AG08396 (cell line): ENCODE measurements at regions not wholly inside any gene's neighbourhood (a gene's known extent, or its start where the extent isn't known, plus 50 kb on each side); places are given as distances from the start of the nearest gene placed in this dataset.

Source experiments
- DNase-seq: peaks from one replicate; pipeline ENCODE4 v3.0.0; 2012; ENCODE audit warnings: low spot score, mixed read lengths

DNA sequence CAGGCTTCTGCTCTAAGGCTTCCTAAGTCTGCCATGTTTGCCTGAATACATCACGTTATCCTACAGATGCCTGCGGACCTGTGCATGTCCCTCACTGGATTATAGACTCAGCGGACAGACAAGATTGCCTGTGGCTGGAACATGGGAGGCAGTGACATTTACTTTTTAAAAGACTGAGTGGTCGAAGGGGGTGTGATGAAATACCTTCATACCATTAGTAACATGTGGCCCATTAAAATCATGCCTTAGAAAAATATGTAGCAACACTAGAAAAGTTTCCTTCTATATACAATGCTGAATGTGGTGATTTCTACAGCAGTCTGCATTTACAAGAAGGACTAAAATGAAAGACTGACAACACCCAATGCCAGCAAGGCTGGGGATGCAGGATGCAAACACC is 154.4 kb downstream of the ASB1 start:
- DNase-seq = no peak

DNA sequence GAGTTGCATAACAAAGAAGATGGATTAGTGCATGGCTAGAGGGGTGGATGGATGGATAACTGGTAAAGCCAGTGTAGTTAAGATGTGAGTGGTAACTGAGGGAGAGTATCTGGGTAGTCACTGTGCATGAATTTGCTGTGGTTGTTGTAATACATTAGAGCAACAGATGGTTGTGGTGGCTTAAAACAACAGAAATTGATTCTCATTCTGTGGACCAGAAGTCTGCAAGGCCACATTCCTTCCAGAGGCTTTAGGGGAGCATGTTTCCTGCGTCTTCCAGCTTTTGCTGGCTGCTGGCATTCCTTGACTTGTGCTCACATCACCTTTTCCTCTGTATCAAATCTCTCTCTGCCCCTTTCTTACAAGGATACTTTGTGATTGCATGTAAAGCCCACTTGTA is 155.4 kb downstream of the ASB1 start:
- peak; percentile 48 for DNase-seq

DNA sequence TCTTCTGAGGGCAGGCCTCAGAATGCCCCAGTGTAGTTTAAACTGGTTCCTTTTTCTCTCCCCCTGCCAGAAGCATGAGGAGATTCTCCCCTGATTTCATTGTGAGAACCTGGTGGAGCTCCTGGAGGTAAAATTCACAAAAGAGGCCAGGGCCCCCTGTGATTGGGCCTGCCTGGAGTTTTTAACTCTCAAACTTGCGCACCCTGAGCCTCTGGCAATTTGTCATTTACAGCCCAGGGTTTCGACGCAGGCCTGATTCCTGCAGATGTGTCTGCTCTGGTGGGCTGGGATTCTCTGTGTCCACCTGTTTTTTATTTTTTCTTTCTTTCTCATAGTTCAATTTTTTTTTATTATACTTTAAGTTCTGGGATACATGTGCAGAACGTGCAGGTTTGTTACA is 157.9 kb downstream of the ASB1 start:
- DNase-seq = no peak

GRCh38 chr2:238585836-238586821 is 159.4 kb downstream of the ASB1 start:
- DNase-seq = no peak

GRCh38 chr2:238586931-238587775 is 160.4 kb downstream of the ASB1 start:
- DNase-seq = no peak

DNA sequence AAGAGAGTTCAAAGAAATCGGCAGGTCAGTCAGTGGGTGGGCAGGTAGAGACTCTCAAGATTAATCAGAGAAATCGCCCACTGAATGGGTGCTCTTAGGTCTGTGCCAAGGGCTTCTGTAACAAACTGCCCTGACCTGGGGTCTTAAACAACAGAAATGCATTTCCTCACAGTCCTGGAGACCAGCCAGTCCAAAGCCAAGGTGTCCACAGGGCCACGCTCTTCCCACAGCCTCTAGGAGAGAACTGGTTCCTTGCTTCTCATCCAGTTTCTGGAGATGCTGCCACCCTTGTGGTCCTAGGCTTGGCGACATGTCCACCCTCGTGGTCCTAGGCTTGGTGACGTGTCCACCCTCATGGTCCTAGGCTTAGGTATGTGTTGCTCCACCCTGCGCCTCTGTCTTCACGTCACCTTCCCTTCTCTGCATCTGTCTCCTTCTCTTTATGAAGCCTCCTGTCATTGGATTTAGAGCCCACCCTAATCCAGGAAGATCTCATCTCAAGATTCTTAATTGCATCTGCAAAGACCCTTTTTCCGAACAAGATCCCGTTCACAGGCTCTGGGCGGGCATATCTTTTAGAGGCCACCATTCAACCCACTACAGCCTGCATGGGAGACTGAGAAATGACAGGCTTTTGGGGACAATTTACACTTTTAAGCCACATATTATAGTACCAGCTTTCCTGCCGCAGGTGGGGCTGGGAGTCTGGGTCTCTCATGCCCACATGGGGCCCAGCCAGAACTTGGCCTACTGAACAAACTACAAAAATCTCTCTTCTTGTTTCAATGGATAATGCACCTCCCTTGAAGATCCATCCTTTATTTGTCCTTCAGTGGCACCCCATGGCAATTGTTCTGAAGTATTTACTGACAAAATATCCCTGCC is 161.3 kb downstream of the ASB1 start:
- no peak for DNase-seq

- DNase-seq = no peak
Observed at GRCh38 chr2:238589591-238590460, 163.1 kb downstream of the ASB1 start.

GRCh38 chr2:238591732-238592131 is 165.0 kb downstream of the ASB1 start:
- no peak for DNase-seq

DNA sequence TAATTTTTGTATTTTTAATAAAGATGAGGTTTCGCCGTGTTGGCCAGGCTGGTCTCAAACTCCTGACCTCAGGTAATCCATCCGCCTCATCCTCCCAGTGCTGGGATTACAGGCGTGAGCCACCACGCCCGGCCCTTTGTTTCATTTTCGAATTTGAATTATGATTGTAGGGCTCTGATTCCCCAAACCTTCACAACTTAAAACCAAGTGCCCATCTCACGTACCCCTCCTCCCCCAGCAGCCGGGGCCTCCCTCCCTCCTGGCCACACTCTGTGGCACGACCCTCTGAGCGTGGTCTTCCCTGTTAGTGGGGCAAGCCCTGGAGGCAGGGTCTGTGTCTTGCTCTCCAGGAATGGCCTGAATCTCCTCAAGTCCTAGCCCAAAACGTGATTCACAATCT is 166.5 kb downstream of the ASB1 start:
- no peak for DNase-seq

- no peak for DNase-seq
Observed at GRCh38 chr2:238593678-238594077, 167.0 kb downstream of the ASB1 start.

DNA sequence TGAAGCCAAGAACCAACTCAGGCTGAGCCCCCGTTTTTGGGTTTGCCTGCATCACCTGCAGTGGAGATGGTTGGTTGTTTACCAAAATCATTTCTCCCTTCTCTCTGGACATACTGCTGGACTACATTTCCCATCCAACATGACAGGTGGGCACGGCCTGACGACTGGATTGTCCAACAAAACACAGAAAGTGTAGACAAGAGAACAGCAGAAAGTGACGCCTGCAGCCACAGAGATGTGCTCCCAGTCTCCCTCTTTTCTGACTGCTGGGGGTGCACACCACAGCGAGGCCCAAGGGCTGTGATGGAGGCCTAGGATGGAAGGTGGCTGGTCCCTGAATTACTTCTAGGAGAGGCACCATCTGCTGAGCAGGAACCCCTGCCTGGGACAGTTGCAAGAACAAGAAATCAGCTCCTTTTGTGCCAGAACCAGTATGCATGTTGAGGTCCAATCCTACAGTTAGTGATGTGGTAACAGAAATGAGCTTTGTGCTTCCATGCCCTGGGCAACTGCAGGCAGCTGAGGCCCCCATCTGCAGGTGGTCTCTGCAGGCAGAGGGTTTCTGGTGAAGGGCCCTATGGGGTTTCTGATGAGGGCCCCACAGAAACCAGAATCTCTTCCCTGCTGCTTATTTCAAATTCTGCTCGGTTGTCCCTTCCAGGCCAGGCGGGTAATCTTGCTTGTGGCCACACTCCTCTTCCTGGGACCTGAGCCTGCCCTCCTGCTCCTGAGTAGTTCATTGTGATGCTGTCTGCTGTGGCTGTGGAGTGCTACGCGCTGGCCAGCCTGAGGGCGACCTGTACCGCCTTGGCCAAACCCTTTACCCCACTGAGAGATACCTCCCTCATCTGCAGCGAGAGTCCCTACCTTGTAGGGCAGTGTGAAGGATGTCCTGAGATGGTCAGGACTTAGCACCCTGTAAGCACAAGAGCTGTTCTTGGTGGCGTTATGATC is 168.3 kb downstream of the ASB1 start:
- no peak for DNase-seq

DNA sequence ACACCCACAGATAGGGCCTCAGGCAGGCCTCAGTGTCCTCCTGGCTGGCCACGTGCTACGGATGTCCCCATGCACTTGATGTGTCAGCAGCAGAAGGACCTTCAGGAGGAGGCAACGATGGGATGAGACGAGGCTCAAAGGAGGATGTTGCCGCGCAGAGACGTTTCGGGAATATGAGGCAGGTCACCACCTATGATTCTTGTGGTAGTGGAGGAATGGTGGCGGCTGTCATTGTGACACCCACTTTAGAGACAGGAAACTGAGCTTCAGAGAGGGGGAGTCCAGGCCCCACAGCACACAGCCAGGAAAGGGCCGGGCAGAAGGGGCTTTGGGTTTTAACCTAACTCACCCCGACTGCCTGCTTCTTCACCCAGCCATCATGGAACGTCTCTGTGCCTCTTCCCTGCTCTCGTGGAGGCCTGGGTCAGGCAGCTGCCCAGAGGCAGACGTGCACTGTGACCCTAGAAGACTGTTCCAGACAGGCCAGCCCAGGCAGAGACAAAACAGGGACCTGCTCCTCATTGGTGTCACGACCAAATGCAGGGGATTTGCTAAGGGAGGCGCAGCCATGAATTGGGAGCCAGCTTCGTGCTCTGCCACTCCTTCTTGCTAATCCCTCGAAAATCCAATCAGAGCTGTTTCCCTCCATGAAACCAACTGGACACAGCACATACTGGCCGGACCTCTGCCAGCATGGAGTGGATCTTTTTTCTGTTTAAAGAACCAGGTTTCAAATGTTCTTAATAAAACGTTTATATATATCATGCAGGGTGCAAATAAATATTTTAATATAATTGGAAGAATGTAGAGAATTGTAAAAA is 169.2 kb downstream of the ASB1 start:
- DNase-seq = no peak

- DNase-seq = peak; percentile 90
Observed at GRCh38 chr2:238596571-238597551, 170.1 kb downstream of the ASB1 start.

- DNase-seq = no peak
Observed at GRCh38 chr2:238597638-238598528, 171.2 kb downstream of the ASB1 start.

DNA sequence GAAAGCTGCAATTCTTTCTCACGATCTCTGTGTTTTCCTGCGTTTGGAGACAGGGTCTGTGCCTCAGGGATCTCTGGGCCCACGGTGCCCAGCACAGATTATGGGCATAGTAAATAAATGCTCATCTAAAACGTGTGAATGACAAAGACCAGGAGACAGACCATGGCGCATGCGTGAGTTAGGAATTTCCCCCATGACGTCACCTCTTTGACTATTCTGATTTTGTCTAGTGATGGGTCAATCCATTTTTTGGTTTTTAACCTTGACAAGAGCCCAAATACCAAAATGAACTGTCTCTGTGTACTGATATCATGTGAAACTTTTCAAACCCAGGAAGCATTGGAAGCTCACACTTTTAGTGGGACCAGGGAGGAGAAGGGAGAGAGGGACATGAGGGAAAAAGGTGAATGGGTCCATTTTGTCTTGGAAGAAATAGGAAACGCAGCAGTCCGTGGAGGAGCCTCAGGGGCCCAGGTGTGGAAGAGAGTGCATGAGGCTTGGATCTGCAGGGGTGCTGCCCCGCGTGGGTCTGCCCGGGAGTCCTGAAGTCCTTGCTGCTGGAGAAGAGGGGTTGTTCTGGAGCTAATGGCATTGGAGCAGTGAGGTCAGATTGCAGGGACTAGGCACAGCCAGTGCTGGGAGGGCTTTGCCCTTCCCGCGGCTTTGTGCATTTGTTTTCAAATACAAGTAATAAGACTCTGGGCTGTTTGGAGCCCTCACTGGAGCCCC is 172.2 kb downstream of the ASB1 start:
- no peak for DNase-seq
